IMR-90 (cell line): ENCODE measurements at regions not wholly inside any gene's neighbourhood (a gene's known extent, or its start where the extent isn't known, plus 50 kb on each side); places are given as distances from the start of the nearest gene placed in this dataset.

Experiments
- ATAC-seq: fragments of 200-7000 bp; cut with Tn5 transposase; 2 replicates; pipeline ENCODE4 v1.9.1; 2020; ENCODE audit warnings: low read depth, mild to moderate bottlenecking, moderate library complexity
- BruUV-seq: library from RNA; stranded (reverse); fragments of 400-500 nt; replicated peaks from 2 replicates; lab custom pipeline; 2021; lab: Mats Ljungman, UMichigan
- CTCF ChIA-PET: fragments of 300-600 bp; formaldehyde crosslinking; extraction: SDS; loops from one replicate; lab custom pipeline; 2021; ENCODE audit warnings: antibody characterized with exemption; lab: Yijun Ruan, JAX
- POLR2A ChIA-PET: fragments of 300-600 bp; sonication (Branson Sonifier 250); formaldehyde crosslinking; loops from one replicate; lab custom pipeline; 2022; ENCODE audit warnings: antibody characterized with exemption; ENCODE audit not compliant: unreplicated experiment; lab: Charles Lee
- DNase-seq: peaks from one replicate; pipeline ENCODE4 v3.0.0; 2013
- H2AFZ ChIP-seq: replicated peaks from 2 replicates; pipeline ENCODE3; 2013; ENCODE audit warnings: low read length, mild to moderate bottlenecking; ENCODE audit not compliant: poor library complexity
- H2AK5ac ChIP-seq: 2 replicates; pipeline ENCODE4 v1.6.1; 2013; ENCODE audit warnings: low read depth, low read length, inconsistent platforms
- H2AK9ac ChIP-seq: replicated peaks from 2 replicates; pipeline ENCODE3; 2013; ENCODE audit warnings: mild to moderate bottlenecking, low read depth, low read length, moderate library complexity; ENCODE audit not compliant: poor library complexity
- H2BK120ac ChIP-seq: 2 replicates; pipeline ENCODE4 v1.6.1; 2013; ENCODE audit warnings: low read depth, low read length, inconsistent platforms
- H2BK15ac ChIP-seq: 3 replicates; pipeline ENCODE4 v1.6.1; 2013; ENCODE audit warnings: low read depth, low read length, inconsistent platforms
- H2BK20ac ChIP-seq: 2 replicates; pipeline ENCODE4 v1.6.1; 2013; ENCODE audit warnings: low read depth, mild to moderate bottlenecking, inconsistent platforms, low read length, moderate library complexity
- H2BK5ac ChIP-seq: 2 replicates; pipeline ENCODE4 v1.6.1; 2013; ENCODE audit warnings: mild to moderate bottlenecking, low read depth, low read length, inconsistent platforms; ENCODE audit not compliant: poor library complexity, severe bottlenecking
- H3K14ac ChIP-seq: replicated peaks from 2 replicates; pipeline ENCODE4 v1.6.1; 2013; ENCODE audit warnings: low read depth, low read length, inconsistent platforms
- H3K18ac ChIP-seq: 2 replicates; pipeline ENCODE4 v1.6.1; 2013; ENCODE audit warnings: low read depth, low read length, control low read depth
- H3K23ac ChIP-seq: 2 replicates; pipeline ENCODE4 v1.6.1; 2013; ENCODE audit warnings: low read depth, low read length, inconsistent platforms
- H3K27ac ChIP-seq: 2 replicates; pipeline ENCODE4 v1.5.1; 2013; ENCODE audit warnings: mild to moderate bottlenecking, control low read depth, low read length; ENCODE audit not compliant: insufficient read depth
- H3K27me3 ChIP-seq: 2 replicates; pipeline ENCODE4 v1.6.1; 2013; ENCODE audit warnings: low read length; ENCODE audit not compliant: control insufficient read depth, insufficient read depth
- H3K36me3 ChIP-seq: 2 replicates; pipeline ENCODE4 v1.6.1; 2013; ENCODE audit warnings: low read length, mixed read lengths; ENCODE audit not compliant: control insufficient read depth, insufficient read depth
- H3K4ac ChIP-seq: 2 replicates; pipeline ENCODE4 v1.6.1; 2013; ENCODE audit warnings: low read depth, low read length, inconsistent platforms
- H3K4me1 ChIP-seq: 2 replicates; pipeline ENCODE4 v1.6.1; 2013; ENCODE audit warnings: low read length, mixed read lengths; ENCODE audit not compliant: control insufficient read depth, insufficient read depth
- H3K4me2 ChIP-seq: 2 replicates; pipeline ENCODE4 v1.6.1; 2013; ENCODE audit warnings: low read depth, mild to moderate bottlenecking, control low read depth, low read length, moderate library complexity
- H3K4me3 ChIP-seq: 2 replicates; pipeline ENCODE4 v1.5.1; 2013; ENCODE audit warnings: low read depth, mild to moderate bottlenecking, control low read depth, low read length, moderate library complexity; ENCODE audit not compliant: insufficient read depth
- H3K56ac ChIP-seq: 2 replicates; pipeline ENCODE4 v1.6.1; 2013; ENCODE audit warnings: low read length, inconsistent platforms; ENCODE audit not compliant: insufficient read depth; ENCODE audit errors: extremely low read depth
- H3K79me1 ChIP-seq, 2 experiments: 2 replicates each; pipeline ENCODE4 v1.6.1; 2013; ENCODE audit warnings: low read length in 2 of 2, inconsistent platforms in 1 of 2, low read depth in 1 of 2
- H3K9ac ChIP-seq: 2 replicates; pipeline ENCODE4 v1.6.1; 2013; ENCODE audit warnings: low read depth, low read length, control low read depth
- H3K9me1 ChIP-seq: 2 replicates; pipeline ENCODE4 v1.6.1; 2013; ENCODE audit warnings: low read length, inconsistent platforms; ENCODE audit not compliant: insufficient read depth
- H3K9me3 ChIP-seq: 2 replicates; pipeline ENCODE4 v1.6.1; 2013; ENCODE audit warnings: low read length; ENCODE audit not compliant: control insufficient read depth, insufficient read depth
- H4K20me1 ChIP-seq: 2 replicates; pipeline ENCODE4 v1.6.1; 2013; ENCODE audit warnings: low read length, inconsistent platforms; ENCODE audit not compliant: insufficient read depth
- H4K5ac ChIP-seq: 2 replicates; pipeline ENCODE4 v1.6.1; 2013; ENCODE audit warnings: mild to moderate bottlenecking, low read depth, low read length, control low read depth
- H4K8ac ChIP-seq, 2 experiments: 2 replicates each; pipeline ENCODE4 v1.6.1; 2013; ENCODE audit warnings: low read depth in 2 of 2, low read length in 2 of 2, control low read depth in 1 of 2, inconsistent platforms in 1 of 2
- H4K91ac ChIP-seq: 2 replicates; pipeline ENCODE4 v1.6.1; 2013; ENCODE audit warnings: low read depth, low read length, inconsistent platforms; ENCODE audit not compliant: insufficient read depth
- BHLHE40 ChIP-seq: fragments of 150-350 bp; IDR thresholded peaks from 2 replicates; pipeline ENCODE4 v1.6.1; 2016; ENCODE audit warnings: mild to moderate bottlenecking, low read depth, low read length
- CEBPB ChIP-seq: IDR thresholded peaks from 2 replicates; pipeline ENCODE4 v1.6.1; 2012; ENCODE audit warnings: low read depth, low read length, improper control_type of control experiment
- CHD1 ChIP-seq: IDR thresholded peaks from 2 replicates; pipeline ENCODE4 v1.6.1; 2012; ENCODE audit warnings: low read depth, low read length, improper control_type of control experiment
- CTCF ChIP-seq: conservative IDR thresholded peaks from 2 replicates; pipeline ENCODE4 v1.5.1; 2012; ENCODE audit warnings: mild to moderate bottlenecking, low read depth, low read length, improper control_type of control experiment
- FOS ChIP-seq: fragments of 150-350 bp; IDR thresholded peaks from 2 replicates; pipeline ENCODE4 v1.6.1; 2016; ENCODE audit warnings: low read depth, low read length
- MAFK ChIP-seq: IDR thresholded peaks from 2 replicates; pipeline ENCODE4 v1.6.1; 2012; ENCODE audit warnings: low read depth, low read length, improper control_type of control experiment
- MAZ ChIP-seq: IDR thresholded peaks from 2 replicates; pipeline ENCODE4 v1.6.1; 2012; ENCODE audit warnings: low read depth, mild to moderate bottlenecking, low read length, improper control_type of control experiment, moderate library complexity, borderline replicate concordance
- MXI1 ChIP-seq: IDR thresholded peaks from 2 replicates; pipeline ENCODE4 v1.6.1; 2012; ENCODE audit warnings: low read depth, mild to moderate bottlenecking, low read length, moderate library complexity, borderline replicate concordance
- NFE2L2 ChIP-seq: fragments of 150-350 bp; IDR thresholded peaks from 2 replicates; pipeline ENCODE4 v1.6.1; 2016; ENCODE audit warnings: low read depth, mild to moderate bottlenecking, low read length
- POLR2A ChIP-seq: IDR thresholded peaks from 2 replicates; pipeline ENCODE4 v1.6.1; 2012; ENCODE audit warnings: mild to moderate bottlenecking, low read depth, low read length
- RAD21 ChIP-seq: IDR thresholded peaks from 2 replicates; pipeline ENCODE4 v1.6.1; 2012; ENCODE audit warnings: low read length, improper control_type of control experiment
- RCOR1 ChIP-seq: IDR thresholded peaks from 2 replicates; pipeline ENCODE4 v1.6.1; 2012; ENCODE audit warnings: mild to moderate bottlenecking, low read length, improper control_type of control experiment; ENCODE audit not compliant: insufficient replicate concordance
- RFX5 ChIP-seq: IDR thresholded peaks from 2 replicates; pipeline ENCODE4 v1.8.0; 2012; ENCODE audit warnings: low read depth, mild to moderate bottlenecking, low read length, moderate library complexity
- SMC3 ChIP-seq: fragments of 150-350 bp; IDR thresholded peaks from 2 replicates; pipeline ENCODE4 v1.6.1; 2016; ENCODE audit warnings: low read depth, mild to moderate bottlenecking, antibody characterized with exemption, low read length, moderate library complexity
- WGBS, 2 experiments: methylation state at CpG; one replicate each; pipeline versions ENCODE4 v1.1.5 to v1.1.7; 2013; ENCODE audit warnings: missing lambda C conversion rate in 2 of 2; ENCODE audit not compliant: insufficient read length in 1 of 2; ENCODE audit errors: extremely low coverage in 2 of 2; 5-methylcytosine and 5-hydroxymethylcytosine counted together
- dilution Hi-C: fragments of 300-500 bp; cut with HindIII; formaldehyde crosslinking; loops from one replicate; pipeline ENCODE4 v1.14.3; 2018; ENCODE audit warnings: low sequenced_read_pairs; ENCODE audit not compliant: unreplicated experiment
- in situ Hi-C: fragments of 300-500 bp; cut with MboI; formaldehyde crosslinking; loops from 3 replicates; pipeline ENCODE4 v1.14.3; 2019; ENCODE audit warnings: low sequenced_read_pairs, inconsistent platforms, mixed read lengths
- intact Hi-C: fragments of 100-400 bp; cut with micrococcal nuclease; formaldehyde crosslinking; loops from 2 replicates; pipeline ENCODE4 v1.10.0; 2022
- TF ChIP-seq, protein P1 (sequence below): fragments of 150-350 bp; IDR thresholded peaks from 2 replicates; pipeline ENCODE4 v1.6.1; 2016; ENCODE audit warnings: low read depth, mild to moderate bottlenecking, low read length, moderate library complexity, borderline replicate concordance
- TF ChIP-seq, protein P2 (sequence below): fragments of 150-350 bp; IDR thresholded peaks from 2 replicates; pipeline ENCODE4 v1.6.1; 2017; ENCODE audit warnings: mild to moderate bottlenecking, antibody characterized with exemption, low read length, low read depth

DNA sequence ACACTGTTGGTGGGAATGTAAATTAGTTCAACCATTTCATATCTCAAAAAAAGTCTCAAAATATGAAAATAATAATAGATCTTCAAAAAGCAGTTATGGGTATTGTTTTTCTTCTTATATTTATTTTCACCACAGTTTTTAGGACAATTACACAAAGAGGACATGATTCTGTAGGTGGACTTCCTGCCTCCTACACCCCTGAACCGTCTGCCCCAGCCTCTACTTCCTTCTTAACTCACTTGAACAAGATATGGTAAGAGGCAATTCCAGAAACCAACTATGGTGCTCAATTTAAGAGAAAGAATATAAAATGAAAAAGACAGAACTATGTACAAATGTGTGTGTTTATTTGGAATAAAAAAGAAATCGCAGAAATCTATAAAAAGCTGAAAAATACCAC, 74.1 kb upstream of the MON1B start:
- H3K18ac ChIP-seq = no peak overlapping the region
- H2BK120ac ChIP-seq = no peak overlapping the region
- H2AK9ac ChIP-seq = no peak overlapping the region
- H4K20me1 ChIP-seq = no peaks in the 10 kb centered on the region
- no peak overlapping the region for H3K4ac ChIP-seq
- H3K56ac ChIP-seq = no peak overlapping the region
- H3K36me3 ChIP-seq = no peaks in the 10 kb centered on the region
- CTCF ChIA-PET = no interaction called here
- H3K4me1 ChIP-seq = no peaks in the 10 kb centered on the region
- H3K4me3 ChIP-seq = no peak overlapping the region
- no peak overlapping the region for H3K4me2 ChIP-seq
- no peak overlapping the region for H2AK5ac ChIP-seq
- TF ChIP-seq CTCF (no peak), RCOR1 (no peak), RAD21 (no peak), FOS (no peak), POLR2A (no peak), CHD1 (no peak), BHLHE40 (no peak), RFX5 (no peak), CEBPB (no peak), NFE2L2 (no peak), MAZ (no peak), MAFK (no peak), MXI1 (no peak), SMC3 (no peak)
- TF ChIP-seq, protein P1, sequence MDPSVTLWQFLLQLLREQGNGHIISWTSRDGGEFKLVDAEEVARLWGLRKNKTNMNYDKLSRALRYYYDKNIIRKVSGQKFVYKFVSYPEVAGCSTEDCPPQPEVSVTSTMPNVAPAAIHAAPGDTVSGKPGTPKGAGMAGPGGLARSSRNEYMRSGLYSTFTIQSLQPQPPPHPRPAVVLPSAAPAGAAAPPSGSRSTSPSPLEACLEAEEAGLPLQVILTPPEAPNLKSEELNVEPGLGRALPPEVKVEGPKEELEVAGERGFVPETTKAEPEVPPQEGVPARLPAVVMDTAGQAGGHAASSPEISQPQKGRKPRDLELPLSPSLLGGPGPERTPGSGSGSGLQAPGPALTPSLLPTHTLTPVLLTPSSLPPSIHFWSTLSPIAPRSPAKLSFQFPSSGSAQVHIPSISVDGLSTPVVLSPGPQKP = no peak
- TF ChIP-seq, protein P2, sequence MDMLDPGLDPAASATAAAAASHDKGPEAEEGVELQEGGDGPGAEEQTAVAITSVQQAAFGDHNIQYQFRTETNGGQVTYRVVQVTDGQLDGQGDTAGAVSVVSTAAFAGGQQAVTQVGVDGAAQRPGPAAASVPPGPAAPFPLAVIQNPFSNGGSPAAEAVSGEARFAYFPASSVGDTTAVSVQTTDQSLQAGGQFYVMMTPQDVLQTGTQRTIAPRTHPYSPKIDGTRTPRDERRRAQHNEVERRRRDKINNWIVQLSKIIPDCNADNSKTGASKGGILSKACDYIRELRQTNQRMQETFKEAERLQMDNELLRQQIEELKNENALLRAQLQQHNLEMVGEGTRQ = no peak
- WGBS, 2 experiments = no CpG with 5 or more reads among the region's 2 CpGs
- no peak overlapping the region for H2BK15ac ChIP-seq
- H3K27ac ChIP-seq = no peak overlapping the region
- POLR2A ChIA-PET = no interaction called here
- no peaks in the 10 kb centered on the region for H3K9me1 ChIP-seq
- H4K91ac ChIP-seq = no peak overlapping the region
- dilution Hi-C loops = no loop called here
- no peaks in the 10 kb centered on the region for H3K79me1 ChIP-seq
- BruUV-seq = no TSS peak
- no peak overlapping the region for H4K8ac ChIP-seq
- no peak overlapping the region for H2AFZ ChIP-seq
- H3K23ac ChIP-seq = no peak overlapping the region
- ATAC-seq (no peak), DNase-seq (no peak)
- no peak overlapping the region for H3K9ac ChIP-seq
- no peak overlapping the region for H2BK5ac ChIP-seq
- H4K5ac ChIP-seq = no peak overlapping the region
- no peaks in the 10 kb centered on the region for H3K9me3 ChIP-seq
- in situ Hi-C loops = no loop called here
- H2BK20ac ChIP-seq = no peak overlapping the region
- H3K27me3 ChIP-seq = no peaks in the 10 kb centered on the region
- no peak overlapping the region for H3K14ac ChIP-seq
- intact Hi-C loops = no loop called here
